GM21423 (cell line): ENCODE measurements at regions not wholly inside any gene's neighbourhood (a gene's known extent, or its start where the extent isn't known, plus 50 kb on each side); places are given as distances from the start of the nearest gene placed in this dataset.

Source experiments
- ATAC-seq: cut with Tn5 transposase; IDR thresholded peaks from one replicate; pipeline ENCODE4 v1.9.1; 2021; ENCODE audit warnings: mild to moderate bottlenecking, moderate library complexity; ENCODE audit not compliant: unreplicated experiment

GRCh38 chr12:130100634-130101362 lies 61.5 kb upstream of the FZD10 start:
- no peak for ATAC-seq

DNA sequence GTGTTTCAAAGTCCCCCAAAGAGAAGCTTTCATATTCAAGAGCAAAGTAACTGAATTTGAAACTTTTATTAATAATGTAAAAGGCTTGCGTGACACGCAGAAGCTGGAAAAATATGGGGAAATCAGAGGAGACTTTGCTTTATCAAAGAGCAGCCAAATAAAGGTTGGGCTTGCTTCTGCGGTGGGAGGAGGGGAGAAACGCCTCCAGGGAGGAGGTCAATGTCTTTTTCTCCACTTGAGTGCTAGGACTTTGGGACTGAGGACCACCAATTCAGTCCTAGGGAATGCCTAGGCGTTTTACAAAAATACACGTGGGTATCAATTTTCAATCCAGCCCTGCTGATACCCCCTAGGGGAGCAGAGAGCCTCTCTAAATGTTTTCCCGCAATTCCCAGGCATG lies 60.9 kb upstream of the FZD10 start:
- ATAC-seq: no peak

- no peak for ATAC-seq
Measured at GRCh38 chr12:130102266-130102665, 60.0 kb upstream of the FZD10 start.

GRCh38 chr12:130104571-130105106 lies 57.6 kb upstream of the FZD10 start:
- no peak for ATAC-seq

DNA sequence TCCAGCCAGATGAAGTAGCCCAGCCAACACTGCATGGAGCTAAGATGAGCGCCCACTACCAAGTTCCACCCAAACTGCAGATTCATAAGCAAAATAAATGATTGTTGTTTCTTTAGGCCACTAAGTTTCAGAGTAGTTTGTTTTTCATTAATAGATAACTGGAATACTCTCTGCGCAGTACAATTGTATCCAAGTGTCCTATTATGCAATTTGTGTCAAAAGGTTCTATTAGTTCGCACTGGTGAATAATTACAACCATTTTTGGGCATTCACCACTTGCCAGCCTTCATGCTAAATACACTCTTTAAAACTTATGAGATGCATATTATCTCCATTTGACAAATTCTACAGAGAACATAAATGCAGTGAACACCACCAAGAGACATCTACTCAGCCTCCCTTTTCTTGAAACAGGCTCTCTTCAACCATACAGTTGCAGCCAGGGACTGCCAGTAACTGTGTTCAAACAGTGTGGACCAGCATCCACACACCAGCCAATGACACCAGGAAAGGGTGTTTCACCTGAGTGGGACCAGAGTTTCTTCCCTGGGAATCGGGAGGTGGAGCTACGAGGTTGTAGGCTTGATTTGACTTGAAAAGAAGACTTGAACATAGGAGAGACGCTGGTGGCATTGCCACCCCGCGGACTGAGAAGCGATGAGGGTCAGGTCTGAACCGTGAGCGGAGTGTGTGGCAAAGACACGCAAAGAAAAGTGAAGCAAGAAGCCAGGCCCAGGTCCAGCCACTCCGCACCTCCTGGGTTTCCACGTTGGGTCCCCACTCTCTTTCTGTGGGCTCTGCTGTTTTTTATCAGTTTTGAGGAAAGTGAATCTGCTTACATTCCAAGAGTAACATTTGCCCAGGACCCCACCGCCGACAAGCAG lies 53.0 kb upstream of the FZD10 start:
- no peak for ATAC-seq

DNA sequence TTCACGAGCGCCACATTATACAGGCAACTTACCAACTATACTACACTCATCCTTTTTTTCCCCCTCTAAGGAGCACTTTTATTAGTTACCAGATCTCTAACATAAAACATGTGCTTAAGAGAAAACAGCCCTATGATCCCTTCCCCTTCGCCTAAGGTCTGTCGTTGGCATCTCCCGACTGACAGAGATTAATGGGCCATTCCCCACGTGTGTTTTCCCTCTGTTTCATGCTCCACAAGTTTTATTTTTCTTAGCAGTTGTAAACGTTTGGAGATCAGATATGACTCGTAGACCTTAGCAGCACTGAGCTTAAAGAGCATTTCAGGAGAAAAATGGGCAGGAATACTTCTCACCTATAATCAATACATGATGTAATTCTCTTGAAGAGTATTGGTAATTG lies 51.4 kb upstream of the FZD10 start:
- no peak for ATAC-seq

DNA sequence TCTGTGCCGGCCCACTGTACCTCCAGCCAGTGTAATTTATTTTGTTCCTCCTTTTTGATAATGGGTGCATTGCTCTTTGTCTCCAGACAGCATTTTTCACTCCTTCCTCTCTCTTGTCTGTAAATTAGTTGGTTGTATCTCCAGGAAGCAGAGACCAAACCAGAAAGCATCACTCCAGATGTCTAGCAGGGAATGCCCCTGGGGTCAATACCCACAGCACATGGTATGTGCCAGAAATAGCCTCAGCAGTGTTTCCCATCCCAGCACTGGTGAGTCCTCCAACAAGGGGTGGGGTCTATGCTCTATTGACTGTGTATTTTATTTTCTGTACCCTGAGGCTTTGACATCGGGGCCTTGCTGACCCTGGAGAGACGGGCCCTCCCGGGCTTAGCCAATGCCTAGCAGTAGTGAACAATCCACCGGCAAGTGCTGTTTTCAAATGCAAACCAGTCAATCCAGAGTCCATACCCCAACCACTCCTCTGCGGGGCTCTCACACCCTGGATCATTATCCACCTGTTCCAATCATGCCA lies 50.2 kb upstream of the FZD10 start:
- ATAC-seq: no peak
